Endometrial microvascular endothelial cells (primary cell): ENCODE measurements at regions not wholly inside any gene's neighbourhood (a gene's known extent, or its start where the extent isn't known, plus 50 kb on each side); places are given as distances from the start of the nearest gene placed in this dataset.

Experiments
- in situ Hi-C: cut with HindIII; loops from 2 replicates; pipeline ENCODE4 v1.10.0; 2017; ENCODE audit warnings: low sequenced_read_pairs, low pct_unique_long_range_greater_than_20kb; ENCODE audit errors: inconsistent ontology term

GRCh38 chr1:30325085-30325935 lies 398.1 kb downstream of the MATN1 start:
- in situ Hi-C loops: no loop called here

GRCh38 chr1:30324251-30325084 lies 398.9 kb downstream of the MATN1 start:
- in situ Hi-C loops: no loop called here

- in situ Hi-C loops: no loop called here
These were observed 399.5 kb downstream of the MATN1 start for GRCh38 chr1:30323841-30324240.

GRCh38 chr1:30323352-30323751 lies 400.0 kb downstream of the MATN1 start:
- in situ Hi-C loops: no loop called here

GRCh38 chr1:30322859-30323257 lies 400.5 kb downstream of the MATN1 start:
- in situ Hi-C loops: no loop called here

- in situ Hi-C loops: no loop called here
These were observed 401.2 kb downstream of the MATN1 start for GRCh38 chr1:30321996-30322858.

GRCh38 chr1:30321246-30321910 lies 402.0 kb downstream of the MATN1 start:
- in situ Hi-C loops: no loop called here

GRCh38 chr1:30320581-30320890 lies 402.8 kb downstream of the MATN1 start:
- in situ Hi-C loops: no loop called here

GRCh38 chr1:30319765-30320580 lies 403.4 kb downstream of the MATN1 start:
- in situ Hi-C loops: no loop called here

- in situ Hi-C loops: no loop called here
These were observed 404.3 kb downstream of the MATN1 start for GRCh38 chr1:30318864-30319718.

- in situ Hi-C loops: no loop called here
These were observed 405.0 kb downstream of the MATN1 start for GRCh38 chr1:30318413-30318812.

- in situ Hi-C loops: no loop called here
These were observed 405.5 kb downstream of the MATN1 start for GRCh38 chr1:30317921-30318320.

GRCh38 chr1:30316056-30316455 lies 407.3 kb downstream of the MATN1 start:
- in situ Hi-C loops: no loop called here

GRCh38 chr1:30315185-30315960 lies 408.0 kb downstream of the MATN1 start:
- in situ Hi-C loops: no loop called here

GRCh38 chr1:30314591-30314990 lies 408.8 kb downstream of the MATN1 start:
- in situ Hi-C loops: no loop called here

- in situ Hi-C loops: no loop called here
These were observed 409.8 kb downstream of the MATN1 start for GRCh38 chr1:30313584-30313983.
